Gastrocnemius medialis (tissue), 4 donors: ENCODE measurements at regions not wholly inside any gene's neighbourhood (a gene's known extent, or its start where the extent isn't known, plus 50 kb on each side); places are given as distances from the start of the nearest gene placed in this dataset.

Source experiments
- ATAC-seq, 2 donors: fragments of 150-250 bp; one replicate each; pipeline ENCODE4 v1.9.1; 2016
- DNase-seq, 2 donors: peaks; one replicate each; pipeline ENCODE4 v3.0.0-alpha.2; 2019
- H3K27ac ChIP-seq, 4 donors: fragments of 200-600 bp; sonication (generic); 1 replicate in 1 of 4; 2 replicates in 3 of 4; pipeline ENCODE4 v1.5.1; 2016 to 2018; ENCODE audit warnings: mild to moderate bottlenecking in 2 of 4, moderate library complexity in 1 of 4
- H3K27me3 ChIP-seq, 3 donors: fragments of 200-600 bp; sonication (generic) in 2 of 3; 1 replicate in 1 of 3; 2 replicates in 2 of 3; pipeline versions ENCODE4 v1.5.1 to v1.6.0; 2016 to 2019; ENCODE audit warnings: mild to moderate bottlenecking in 1 of 3, moderate library complexity in 1 of 3
- H3K36me3 ChIP-seq, 2 donors: fragments of 200-600 bp; sonication (generic) in 1 of 2; one replicate each; pipeline ENCODE4 v1.5.1; 2017 to 2018
- H3K4me1 ChIP-seq, 2 donors: fragments of 200-600 bp; sonication (generic) in 1 of 2; one replicate each; pipeline ENCODE4 v1.5.1; 2016 to 2017; ENCODE audit warnings: mild to moderate bottlenecking in 2 of 2
- H3K4me3 ChIP-seq, 4 donors: fragments of 200-600 bp; sonication (generic) in 3 of 4; 1 replicate in 1 of 4; 2 replicates in 3 of 4; pipeline ENCODE4 v1.5.1; 2016 to 2019; ENCODE audit warnings: mild to moderate bottlenecking in 2 of 4
- H3K9me3 ChIP-seq, 3 donors: fragments of 200-600 bp; sonication (generic) in 2 of 3; 1 replicate in 1 of 3; 2 replicates in 2 of 3; pipeline ENCODE4 v1.5.1; 2016 to 2019
- POLR2A ChIP-seq, 2 donors: fragments of 450-650 bp; IDR thresholded peaks; one replicate each; pipeline ENCODE4 v1.6.1; 2017; ENCODE audit warnings: antibody characterized with exemption in 2 of 2, mild to moderate bottlenecking in 2 of 2, moderate library complexity in 2 of 2
- in situ Hi-C, 4 donors: fragments of 200-750 bp; cut with MboI; loops; one replicate each; pipeline versions ENCODE4 v1.15.0 to v1.8.0; 2017; ENCODE audit warnings: low sequenced_read_pairs in 4 of 4
- intact Hi-C: fragments of 100-400 bp; cut with DNase I; formaldehyde crosslinking; loops from one replicate; pipeline ENCODE4 v1.15.1; 2023; ENCODE audit warnings: low total_unique reads
- TF ChIP-seq, protein P1 (sequence below), 5 experiments: fragments of 450-650 bp in 3 of 5; fragments of 200-600 bp in 2 of 5; sonication (generic) in 2 of 5; IDR thresholded peaks in 4 of 5; conservative IDR thresholded peaks in 1 of 5; 1 replicate in 4 of 5; 2 replicates in 1 of 5; pipeline ENCODE4 v1.5.1; 2016 to 2019; ENCODE audit warnings: antibody characterized with exemption in 5 of 5, mild to moderate bottlenecking in 3 of 5, moderate library complexity in 3 of 5

DNA sequence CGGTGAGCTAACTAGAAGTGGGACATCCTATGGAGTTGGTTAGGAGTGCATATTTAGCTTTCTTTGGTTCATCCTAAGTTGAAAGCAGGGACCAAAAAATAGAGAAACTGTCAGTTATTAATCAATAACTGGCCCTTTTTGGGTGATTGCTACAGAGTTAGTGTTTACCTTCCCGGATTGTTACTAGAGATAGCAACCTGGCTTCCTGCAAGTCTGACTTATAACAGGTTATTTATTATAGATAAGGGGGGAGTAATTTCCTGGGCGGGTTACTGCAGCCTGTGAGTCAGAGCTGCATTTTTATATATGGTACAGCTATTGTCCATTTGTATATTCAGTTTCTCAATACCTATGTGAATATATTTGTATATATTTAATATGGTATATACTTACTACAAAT, 522.0 kb downstream of the MFSD1 start:
- TF ChIP-seq, protein P1, sequence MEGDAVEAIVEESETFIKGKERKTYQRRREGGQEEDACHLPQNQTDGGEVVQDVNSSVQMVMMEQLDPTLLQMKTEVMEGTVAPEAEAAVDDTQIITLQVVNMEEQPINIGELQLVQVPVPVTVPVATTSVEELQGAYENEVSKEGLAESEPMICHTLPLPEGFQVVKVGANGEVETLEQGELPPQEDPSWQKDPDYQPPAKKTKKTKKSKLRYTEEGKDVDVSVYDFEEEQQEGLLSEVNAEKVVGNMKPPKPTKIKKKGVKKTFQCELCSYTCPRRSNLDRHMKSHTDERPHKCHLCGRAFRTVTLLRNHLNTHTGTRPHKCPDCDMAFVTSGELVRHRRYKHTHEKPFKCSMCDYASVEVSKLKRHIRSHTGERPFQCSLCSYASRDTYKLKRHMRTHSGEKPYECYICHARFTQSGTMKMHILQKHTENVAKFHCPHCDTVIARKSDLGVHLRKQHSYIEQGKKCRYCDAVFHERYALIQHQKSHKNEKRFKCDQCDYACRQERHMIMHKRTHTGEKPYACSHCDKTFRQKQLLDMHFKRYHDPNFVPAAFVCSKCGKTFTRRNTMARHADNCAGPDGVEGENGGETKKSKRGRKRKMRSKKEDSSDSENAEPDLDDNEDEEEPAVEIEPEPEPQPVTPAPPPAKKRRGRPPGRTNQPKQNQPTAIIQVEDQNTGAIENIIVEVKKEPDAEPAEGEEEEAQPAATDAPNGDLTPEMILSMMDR (IDR thresholded peaks at IDR 0.05 in 4 of 5, conservative IDR thresholded peaks at IDR 0.05 in 1 of 5), result no peak
- TF ChIP-seq POLR2A (IDR thresholded peaks at IDR 0.05), result no peak
- Histone ChIP-seq H3K36me3 (no peaks in the 10 kb centered on the region), H3K27ac (no peak overlapping the region), H3K4me1 (no peaks in the 10 kb centered on the region), H3K9me3 (no peaks in the 10 kb centered on the region), H3K4me3 (no peak overlapping the region), H3K27me3 (no peaks in the 10 kb centered on the region)
- in situ Hi-C loops, result no loop called here
- DNase-seq (no peak), ATAC-seq (no peak)
- intact Hi-C loops, result loop anchor here (5.0 kb wide), 1 partner anchor 483 kb away; no protein-coding TSS in a partner anchor

DNA sequence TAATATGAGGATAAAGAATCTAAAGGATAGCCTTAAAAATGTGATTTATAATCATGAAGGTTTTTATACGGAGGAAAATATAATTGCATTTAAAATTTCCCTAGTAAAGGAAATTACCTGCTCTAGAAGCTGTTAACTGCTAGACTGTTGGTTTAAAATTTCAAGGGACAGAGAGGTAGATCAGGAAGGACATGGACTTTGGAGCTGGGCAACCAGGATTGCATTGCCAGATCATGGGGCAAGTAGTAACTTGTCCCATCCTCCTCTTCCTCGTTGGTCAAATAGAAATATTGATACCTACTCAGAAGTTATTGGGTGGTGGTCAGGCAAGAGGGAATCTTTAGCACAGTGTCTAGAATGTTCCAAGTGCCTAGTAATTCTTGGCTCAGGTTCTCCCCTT, 525.1 kb downstream of the MFSD1 start:
- Histone ChIP-seq H3K4me1 (no peaks in the 10 kb centered on the region), H3K4me3 (no peak overlapping the region), H3K27ac (no peak overlapping the region), H3K36me3 (no peaks in the 10 kb centered on the region), H3K9me3 (no peaks in the 10 kb centered on the region), H3K27me3 (no peaks in the 10 kb centered on the region)
- TF ChIP-seq, protein P1 (IDR thresholded peaks at IDR 0.05 in 4 of 5, conservative IDR thresholded peaks at IDR 0.05 in 1 of 5), result no peak
- TF ChIP-seq POLR2A (IDR thresholded peaks at IDR 0.05), result no peak
- intact Hi-C loops, result no loop called here
- DNase-seq, result no peak
- in situ Hi-C loops, result loop anchor here in 1 of 4 donors (25.0 kb wide), 1 partner anchor 110 kb away; no protein-coding TSS in a partner anchor
- no peak for ATAC-seq

DNA sequence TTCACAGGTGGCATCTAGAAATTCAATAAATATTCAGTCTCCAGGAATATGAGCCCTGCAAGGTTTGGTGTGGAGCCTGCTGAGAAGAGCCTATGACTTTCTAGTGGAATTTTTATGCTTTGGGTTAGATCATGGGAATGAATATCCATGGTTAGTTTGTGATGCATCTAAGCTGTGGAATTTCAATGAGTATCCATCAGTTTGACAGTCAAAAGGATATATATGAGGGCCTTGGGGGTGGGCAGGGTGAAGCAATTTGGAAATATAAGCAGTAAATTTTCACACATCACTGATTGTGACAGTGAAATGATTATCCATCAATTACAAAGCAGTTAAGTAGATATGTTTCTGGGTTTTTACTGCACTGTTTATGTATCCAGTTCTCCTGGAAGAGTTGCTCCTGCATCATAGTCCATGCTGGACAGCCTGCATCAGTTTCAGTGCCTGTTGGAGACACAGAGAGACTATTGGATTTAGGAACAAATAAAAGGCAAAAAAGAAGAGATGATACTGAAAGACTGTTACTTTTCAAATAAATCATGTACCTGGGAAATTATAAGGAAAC, 530.8 kb downstream of the MFSD1 start:
- no peak for ATAC-seq

DNA sequence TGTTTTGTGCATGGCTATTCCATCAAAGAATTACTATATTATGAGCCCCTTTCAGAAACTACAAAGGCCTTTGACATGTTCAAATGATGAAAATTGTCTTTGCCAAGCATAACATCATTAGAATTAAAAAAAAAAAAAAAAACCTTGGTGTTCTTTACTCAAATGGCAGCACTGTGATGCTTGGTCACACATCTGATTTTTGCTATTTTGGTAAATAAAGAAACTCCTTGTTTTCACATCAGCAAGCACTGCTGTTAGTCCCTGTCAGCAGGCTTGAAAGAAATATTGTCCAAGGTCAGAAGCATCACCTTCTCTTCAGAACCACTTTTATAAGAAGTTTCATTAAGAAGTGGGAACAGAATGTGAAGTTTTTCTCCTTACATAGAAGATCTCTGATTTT, 537.3 kb downstream of the MFSD1 start:
- DNase-seq, result no peak
- no peaks in the 10 kb centered on the region for H3K4me1 ChIP-seq
- H3K27me3 ChIP-seq, result no peaks in the 10 kb centered on the region
- H3K9me3 ChIP-seq, result no peaks in the 10 kb centered on the region
- no peaks in the 10 kb centered on the region for H3K36me3 ChIP-seq
- H3K4me3 ChIP-seq, result no peak overlapping the region
- H3K27ac ChIP-seq, result no peak overlapping the region
- TF ChIP-seq, protein P1 (IDR thresholded peaks at IDR 0.05 in 4 of 5, conservative IDR thresholded peaks at IDR 0.05 in 1 of 5), result no peak
- no peak for TF ChIP-seq POLR2A (IDR thresholded peaks at IDR 0.05)
- no peak for ATAC-seq
- in situ Hi-C loops, result loop anchor here in 1 of 4 donors (25.0 kb wide), 1 partner anchor 98 kb away; no protein-coding TSS in a partner anchor
- intact Hi-C loops, result no loop called here

More for the DNA sequence above, 530.8 kb downstream of the MFSD1 start:
- DNase-seq, result no peak
- no peaks in the 10 kb centered on the region for H3K36me3 ChIP-seq
- H3K9me3 ChIP-seq, result no peaks in the 10 kb centered on the region
- H3K27me3 ChIP-seq, result no peaks in the 10 kb centered on the region
- H3K4me1 ChIP-seq, result no peaks in the 10 kb centered on the region
- H3K4me3 ChIP-seq, result no peak overlapping the region
- no peak overlapping the region for H3K27ac ChIP-seq
- intact Hi-C loops, result no loop called here
- TF ChIP-seq POLR2A (IDR thresholded peaks at IDR 0.05), result no peak
- TF ChIP-seq, protein P1 (IDR thresholded peaks at IDR 0.05 in 4 of 5, conservative IDR thresholded peaks at IDR 0.05 in 1 of 5), result no peak
- in situ Hi-C loops, result loop anchor here in 1 of 4 donors (25.0 kb wide), 1 partner anchor 105 kb away; no protein-coding TSS in a partner anchor
